ENCODE measurements at regions not wholly inside any gene's neighbourhood (a gene's known extent, or its start where the extent isn't known, plus 50 kb on each side); places are given as distances from the start of the nearest gene placed in this dataset.

DNA sequence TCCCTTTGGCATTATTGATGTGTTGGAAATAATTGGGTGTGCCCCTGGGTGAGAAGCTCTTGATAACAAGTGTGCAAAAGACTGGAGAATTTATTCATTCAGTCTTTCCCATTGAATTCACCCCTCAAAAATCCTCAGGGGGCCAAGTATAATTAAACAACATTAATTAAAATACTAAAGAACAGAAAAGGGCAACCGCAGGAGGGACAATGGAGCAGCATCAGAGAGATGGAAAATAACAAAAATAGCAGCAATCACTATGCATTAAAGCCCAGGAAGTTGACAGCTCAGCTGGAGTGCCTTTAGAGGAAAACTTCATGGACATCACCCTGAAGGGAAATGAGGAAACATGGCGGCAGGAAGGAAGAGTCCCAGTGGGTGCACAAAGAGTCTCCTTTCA, 227.6 kb downstream of the MINAR1 start:
- no TSS peak for BruUV-seq (replicated peaks)
- ChIA-PET POLR2A (ENCODE audit: unreplicated experiment) (no interaction called here), CTCF (no interaction called here)
- no peaks in the 10 kb centered on the region for H3K9me3 ChIP-seq (ENCODE audit: low read length)
- no peak overlapping the region for H3K4me3 ChIP-seq (ENCODE audit: low read length)
- no peaks in the 10 kb centered on the region for H3K79me2 ChIP-seq (ENCODE audit: low read length)
- no peaks in the 10 kb centered on the region for H3K27me3 ChIP-seq (ENCODE audit: low read length)
- H3K36me3 ChIP-seq (ENCODE audit: low read depth, low read length) = no peaks in the 10 kb centered on the region
- ATAC-seq = no peak
- DNase-seq = no peak
- H3K4me1 ChIP-seq (ENCODE audit: insufficient read depth, low read length) = peaks cover 5% of the 10 kb centered on the region
- H3K4me2 ChIP-seq (ENCODE audit: low read length) = no peak overlapping the region
- no peak overlapping the region for H2AFZ ChIP-seq (ENCODE audit: low read length)
- no peak overlapping the region for H3K9ac ChIP-seq (ENCODE audit: low read length)
- H4K20me1 ChIP-seq (ENCODE audit: low read length) = no peaks in the 10 kb centered on the region
- intact Hi-C loops (cut with micrococcal nuclease) = no loop called here
- H3K27ac ChIP-seq (ENCODE audit: low read length) = no peak overlapping the region
- no peaks in the 10 kb centered on the region for H3K9me2 ChIP-seq (replicated peaks; ENCODE audit: low read length)
- no peaks in the 10 kb centered on the region for H3F3A ChIP-seq (ENCODE audit: low read length, unreplicated experiment)
- TF ChIP-seq, protein P1, sequence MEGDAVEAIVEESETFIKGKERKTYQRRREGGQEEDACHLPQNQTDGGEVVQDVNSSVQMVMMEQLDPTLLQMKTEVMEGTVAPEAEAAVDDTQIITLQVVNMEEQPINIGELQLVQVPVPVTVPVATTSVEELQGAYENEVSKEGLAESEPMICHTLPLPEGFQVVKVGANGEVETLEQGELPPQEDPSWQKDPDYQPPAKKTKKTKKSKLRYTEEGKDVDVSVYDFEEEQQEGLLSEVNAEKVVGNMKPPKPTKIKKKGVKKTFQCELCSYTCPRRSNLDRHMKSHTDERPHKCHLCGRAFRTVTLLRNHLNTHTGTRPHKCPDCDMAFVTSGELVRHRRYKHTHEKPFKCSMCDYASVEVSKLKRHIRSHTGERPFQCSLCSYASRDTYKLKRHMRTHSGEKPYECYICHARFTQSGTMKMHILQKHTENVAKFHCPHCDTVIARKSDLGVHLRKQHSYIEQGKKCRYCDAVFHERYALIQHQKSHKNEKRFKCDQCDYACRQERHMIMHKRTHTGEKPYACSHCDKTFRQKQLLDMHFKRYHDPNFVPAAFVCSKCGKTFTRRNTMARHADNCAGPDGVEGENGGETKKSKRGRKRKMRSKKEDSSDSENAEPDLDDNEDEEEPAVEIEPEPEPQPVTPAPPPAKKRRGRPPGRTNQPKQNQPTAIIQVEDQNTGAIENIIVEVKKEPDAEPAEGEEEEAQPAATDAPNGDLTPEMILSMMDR (conservative IDR thresholded peaks at IDR 0.05; ENCODE audit: low read depth, low read length) = no peak
- no peak for TF ChIP-seq EZH2phosphoT487 (IDR thresholded peaks at IDR 0.05; ENCODE audit: borderline replicate concordance, low read length)
- no peak for TF ChIP-seq EZH2 (IDR thresholded peaks at IDR 0.05; ENCODE audit: low read length, unreplicated experiment)

- no TSS peak for BruUV-seq (replicated peaks)
These were observed 229.3 kb downstream of the MINAR1 start for GRCh38 chr15:79661411-79661810.

GRCh38 chr15:79673416-79674123, 223.2 kb downstream of the MTHFS start:
- Histone ChIP-seq H3K9ac (ENCODE audit: low read length) (no peak overlapping the region), H3F3A (ENCODE audit: low read length, unreplicated experiment) (no peaks in the 10 kb centered on the region), H4K20me1 (ENCODE audit: low read length) (no peaks in the 10 kb centered on the region), H3K4me1 (ENCODE audit: insufficient read depth, low read length) (peaks cover 12% of the 10 kb centered on the region; the same call in 1 of the 2 replicates), H3K9me2 (replicated peaks; ENCODE audit: low read length) (no peaks in the 10 kb centered on the region), H3K9me3 (ENCODE audit: low read length) (no peaks in the 10 kb centered on the region), H3K36me3 (ENCODE audit: low read depth, low read length) (no peaks in the 10 kb centered on the region), H3K4me3 (ENCODE audit: low read length) (no peak overlapping the region), H3K27ac (ENCODE audit: low read length) (no peak overlapping the region), H3K4me2 (ENCODE audit: low read length) (peak overlapping the region; percentile 45), H2AFZ (ENCODE audit: low read length) (no peak overlapping the region), H3K79me2 (ENCODE audit: low read length) (no peaks in the 10 kb centered on the region), H3K27me3 (ENCODE audit: low read length) (no peaks in the 10 kb centered on the region)
- DNase-seq = peak; percentile 56
- TF ChIP-seq EZH2 (IDR thresholded peaks at IDR 0.05; ENCODE audit: low read length, unreplicated experiment) = no peak
- TF ChIP-seq, protein P1 (conservative IDR thresholded peaks at IDR 0.05; ENCODE audit: low read depth, low read length) = no peak
- no peak for TF ChIP-seq EZH2phosphoT487 (IDR thresholded peaks at IDR 0.05; ENCODE audit: borderline replicate concordance, low read length)
- 0 out of 2 replicates have a peak, but pooled peaks have one; percentile 18 for ATAC-seq
- ChIA-PET CTCF (no interaction called here), POLR2A (ENCODE audit: unreplicated experiment) (no interaction called here)
- no TSS peak for BruUV-seq (replicated peaks)
- intact Hi-C loops (cut with micrococcal nuclease) = no loop called here

More at GRCh38 chr15:79661411-79661810, 229.3 kb downstream of the MINAR1 start:
- H3K27me3 ChIP-seq (ENCODE audit: low read length) = no peaks in the 10 kb centered on the region
- ATAC-seq (no peak), DNase-seq (no peak)
- intact Hi-C loops (cut with micrococcal nuclease) = no loop called here
- H3K9me2 ChIP-seq (replicated peaks; ENCODE audit: low read length) = no peaks in the 10 kb centered on the region
- H3F3A ChIP-seq (ENCODE audit: low read length, unreplicated experiment) = no peaks in the 10 kb centered on the region
- no peaks in the 10 kb centered on the region for H3K79me2 ChIP-seq (ENCODE audit: low read length)
- no peaks in the 10 kb centered on the region for H3K36me3 ChIP-seq (ENCODE audit: low read depth, low read length)
- H3K27ac ChIP-seq (ENCODE audit: low read length) = no peak overlapping the region
- no peak overlapping the region for H3K9ac ChIP-seq (ENCODE audit: low read length)
- ChIA-PET CTCF (no interaction called here), POLR2A (ENCODE audit: unreplicated experiment) (no interaction called here)
- H3K4me3 ChIP-seq (ENCODE audit: low read length) = no peak overlapping the region
- TF ChIP-seq, protein P1 (conservative IDR thresholded peaks at IDR 0.05; ENCODE audit: low read depth, low read length) = no peak
- no peak for TF ChIP-seq EZH2 (IDR thresholded peaks at IDR 0.05; ENCODE audit: low read length, unreplicated experiment)
- no peak for TF ChIP-seq EZH2phosphoT487 (IDR thresholded peaks at IDR 0.05; ENCODE audit: borderline replicate concordance, low read length)
- no peaks in the 10 kb centered on the region for H3K9me3 ChIP-seq (ENCODE audit: low read length)
- H3K4me1 ChIP-seq (ENCODE audit: insufficient read depth, low read length) = peaks cover 5% of the 10 kb centered on the region
- H4K20me1 ChIP-seq (ENCODE audit: low read length) = no peaks in the 10 kb centered on the region
- no peak overlapping the region for H3K4me2 ChIP-seq (ENCODE audit: low read length)
- H2AFZ ChIP-seq (ENCODE audit: low read length) = no peak overlapping the region

Measured in PC-3 (cell line).